K562 (cell line): ENCODE measurements at regions not wholly inside any gene's neighbourhood (a gene's known extent, or its start where the extent isn't known, plus 50 kb on each side); places are given as distances from the start of the nearest gene placed in this dataset.

Experiments
- ATAC-seq: fragments of 200-7000 bp; cut with Tn5 transposase; 3 replicates; pipeline ENCODE4 v1.9.1; 2020; ENCODE audit warnings: moderate library complexity
- BruUV-seq: library from RNA; stranded (reverse); fragments of 400-500 nt; replicated peaks from 2 replicates; lab custom pipeline; 2021; lab: Mats Ljungman, UMichigan
- CTCF ChIA-PET: fragments of 300-600 bp; formaldehyde crosslinking; extraction: SDS; loops from one replicate; lab custom pipeline; 2021; ENCODE audit warnings: low intra/inter-chr PET ratio; lab: Yijun Ruan, JAX
- POLR2A ChIA-PET: fragments of 300-600, 350-650 bp; sonication (Branson Sonifier 250); formaldehyde crosslinking; extraction: SDS; loops from one replicate; lab custom pipeline; 2021; ENCODE audit warnings: antibody characterized with exemption, inconsistent platforms; lab: Yijun Ruan, JAX
- DNase-seq, 4 experiments: peaks; one replicate each; pipeline versions ENCODE4 v3.0.0 to v3.0.0-alpha.2; 2011 to 2018; ENCODE audit warnings: low spot score in 3 of 4, mixed read lengths in 3 of 4; ENCODE audit errors: extremely low read depth in 1 of 4
- FAIRE-seq: peaks from 2 replicates; lab custom pipeline; 2011; peaks lifted over from hg19 to GRCh38; lab: Jason Lieb, UNC
- H2AFZ ChIP-seq: 2 replicates; pipeline ENCODE4 v1.6.0; 2011; ENCODE audit warnings: low read depth, low read length, control low read depth, inconsistent platforms
- H3K27ac ChIP-seq: fragments of 200-600 bp; 3 replicates; pipeline ENCODE4 v1.8.0; 2011; ENCODE audit warnings: low read depth, mild to moderate bottlenecking, control low read depth, inconsistent platforms, low read length, moderate library complexity, mixed read lengths; ENCODE audit errors: extremely low read depth
- H3K27me3 ChIP-seq, 2 experiments: fragments of 300-600 bp in 1 of 2; 2 replicates in 1 of 2; 3 replicates in 1 of 2; pipeline versions ENCODE4 v1.6.0 to v1.8.0; 2011; ENCODE audit warnings: inconsistent platforms in 2 of 2, low read length in 2 of 2, mild to moderate bottlenecking in 1 of 2, mixed read lengths in 1 of 2, moderate library complexity in 1 of 2; ENCODE audit not compliant: control insufficient read depth in 2 of 2, insufficient read depth in 2 of 2
- H3K36me3 ChIP-seq: fragments of 300-600 bp; 3 replicates; pipeline ENCODE4 v1.8.0; 2011; ENCODE audit warnings: mild to moderate bottlenecking, low read length, inconsistent platforms; ENCODE audit not compliant: control insufficient read depth, insufficient read depth
- H3K4me1 ChIP-seq, 2 experiments: fragments of 200-600 bp in 1 of 2; replicated peaks in 1 of 2; 2 replicates in 1 of 2; 3 replicates in 1 of 2; pipeline versions ENCODE4 v1.5.1 to v1.8.0; 2011; ENCODE audit warnings: inconsistent platforms in 2 of 2, low read length in 2 of 2, mild to moderate bottlenecking in 1 of 2, mixed read lengths in 1 of 2, moderate library complexity in 1 of 2; ENCODE audit not compliant: control insufficient read depth in 2 of 2, insufficient read depth in 2 of 2
- H3K4me2 ChIP-seq: 2 replicates; pipeline ENCODE4 v1.6.1; 2011; ENCODE audit warnings: low read length, control low read depth, inconsistent platforms, mixed read lengths; ENCODE audit not compliant: insufficient read depth
- H3K4me3 ChIP-seq: fragments of 200-600 bp; sonication (generic), shearing (Covaris generic); 2 replicates; pipeline ENCODE4 v1.5.1; 2016; ENCODE audit warnings: control low read depth, inconsistent platforms
- H3K79me2 ChIP-seq: fragments of 200-600 bp; 3 replicates; pipeline ENCODE4 v1.8.0; 2011; ENCODE audit warnings: low read length, inconsistent platforms; ENCODE audit not compliant: control insufficient read depth, insufficient read depth
- H3K9ac ChIP-seq, 2 experiments: 2 replicates each; pipeline versions ENCODE4 v1.6.0 to v1.6.1; 2011; ENCODE audit warnings: low read depth in 2 of 2, low read length in 2 of 2, control low read depth in 1 of 2, inconsistent platforms in 1 of 2, mild to moderate bottlenecking in 1 of 2, mixed read lengths in 1 of 2; ENCODE audit not compliant: insufficient read depth in 1 of 2
- H3K9me1 ChIP-seq: one replicate; pipeline ENCODE4 v1.6.0; 2011; ENCODE audit warnings: inconsistent platforms, mild to moderate bottlenecking, low read length, moderate library complexity; ENCODE audit not compliant: control insufficient read depth, insufficient read depth
- H3K9me3 ChIP-seq: replicated peaks from 2 replicates; pipeline ENCODE4 v1.5.1; 2011; ENCODE audit warnings: low read depth, low read length, inconsistent platforms; ENCODE audit not compliant: control insufficient read depth, insufficient read depth
- H4K20me1 ChIP-seq: replicated peaks from 2 replicates; pipeline ENCODE4 v1.6.1; 2011; ENCODE audit warnings: low read length, inconsistent platforms, mixed read lengths; ENCODE audit not compliant: control insufficient read depth, insufficient read depth
- CHAMP1 ChIP-seq: fragments of 450-650 bp; IDR thresholded peaks from 2 replicates; pipeline ENCODE4 v1.6.1; 2016; ENCODE audit warnings: mild to moderate bottlenecking
- ETV1 ChIP-seq: fragments of 450-650 bp; conservative IDR thresholded peaks from 2 replicates; pipeline ENCODE4 v1.6.1; 2016; ENCODE audit warnings: missing genetic modification characterization, control low read depth, low read depth, missing compliant biosample characterization
- GATA2 ChIP-seq: sonication (generic); formaldehyde crosslinking; IDR thresholded peaks from 2 replicates; pipeline ENCODE4 v1.4.0; 2020; ENCODE audit warnings: mild to moderate bottlenecking, missing genetic modification reagents
- IFI16 ChIP-seq: fragments of 250-450 bp; sonication (Bioruptor Pico); IDR thresholded peaks from 2 replicates; pipeline ENCODE4 v2.1.2; 2022; ENCODE audit warnings: mild to moderate bottlenecking, inconsistent platforms
- KLF16 ChIP-seq: IDR thresholded peaks from 2 replicates; pipeline ENCODE4 v1.6.1; 2016; ENCODE audit warnings: antibody characterized with exemption
- KLF6 ChIP-seq: fragments of 250-450 bp; sonication (Bioruptor Pico); IDR thresholded peaks from 2 replicates; pipeline ENCODE4 v1.4.0; 2020; ENCODE audit warnings: mild to moderate bottlenecking, moderate library complexity, borderline replicate concordance
- SMARCC2 ChIP-seq: fragments of 450-650 bp; IDR thresholded peaks from 2 replicates; pipeline ENCODE4 v1.6.1; 2017; ENCODE audit warnings: antibody characterized with exemption, moderate library complexity, mild to moderate bottlenecking, low read depth
- TARDBP ChIP-seq: fragments of 450-650 bp; IDR thresholded peaks from 2 replicates; pipeline ENCODE4 v1.6.1; 2016
- THAP12 ChIP-seq: fragments of 250-450 bp; sonication (Bioruptor Pico); IDR thresholded peaks from 2 replicates; pipeline ENCODE4 v1.9.0; 2021; ENCODE audit warnings: mild to moderate bottlenecking, inconsistent platforms
- WGBS: fragments of 100-300 bp; shearing (Covaris generic); methylation state at CpG from one replicate; pipeline ENCODE4 v1.1.6; 2016; ENCODE audit warnings: low coverage, mixed read lengths; ENCODE audit not compliant: insufficient coverage; ENCODE audit errors: missing lambda C conversion rate; 5-methylcytosine and 5-hydroxymethylcytosine counted together
- in situ Hi-C: fragments of 300-500 bp; cut with MboI; formaldehyde crosslinking; loops from 4 replicates; pipeline ENCODE4 v1.15.0; 2018; ENCODE audit warnings: inconsistent platforms, mixed read lengths
- intact Hi-C: fragments of 100-400 bp; cut with micrococcal nuclease; formaldehyde crosslinking; loops from 2 replicates; pipeline ENCODE4 v1.14.2; 2022

GRCh38 chr1:102578804-102579203, 529.5 kb downstream of the COL11A1 start:
- DNase-seq (no peak), ATAC-seq (no peak), FAIRE-seq (no peak)
- Histone ChIP-seq H3K36me3 (no peaks in the 10 kb centered on the region), H3K4me2 (no peak overlapping the region), H3K79me2 (no peaks in the 10 kb centered on the region), H3K27me3 (no peaks in the 10 kb centered on the region), H3K4me1 (no peaks in the 10 kb centered on the region), H3K9me1 (no peaks in the 10 kb centered on the region), H3K4me3 (no peak overlapping the region), H3K9ac (no peak overlapping the region), H3K27ac (no peak overlapping the region), H4K20me1 (no peaks in the 10 kb centered on the region), H3K9me3 (no peaks in the 10 kb centered on the region; the same call in 1 of the 2 replicates), H2AFZ (no peak overlapping the region)
- ChIA-PET CTCF (no interaction called here), POLR2A (no interaction called here)
- TF ChIP-seq ETV1 (tag) (no peak), TARDBP (no peak), THAP12 (no peak), CHAMP1 (no peak), KLF16 (no peak), IFI16 (CRISPR knock-in tag) (no peak), KLF6 (CRISPR knock-in tag) (no peak), GATA2 (no peak), SMARCC2 (no peak)
- in situ Hi-C loops: no loop called here
- BruUV-seq: no TSS peak
- intact Hi-C loops: no loop called here
- WGBS: 0% methylated on average over 2 of the region's 2 CpGs
